ENCODE measurements at regions not wholly inside any gene's neighbourhood (a gene's known extent, or its start where the extent isn't known, plus 50 kb on each side); places are given as distances from the start of the nearest gene placed in this dataset.

- POLR2A ChIA-PET = no interaction called here
- Histone ChIP-seq H3K9me3 (no peaks in the 10 kb centered on the region), H3K4me1 (ENCODE audit: control insufficient read depth in 1 of 2, insufficient read depth in 2 of 2, low read depth in 1 of 2, low read length in 1 of 2) (peaks cover 0 to 5% of the 10 kb centered on the region in 2 experiments; a peak in 2 of 4 replicates), H3K9me2 (no peaks in the 10 kb centered on the region), H3K4me3 (ENCODE audit: low read depth in 2 of 2, low read length in 1 of 2) (no peak overlapping the region), H3K79me2 (ENCODE audit: insufficient read depth) (no peaks in the 10 kb centered on the region; the same call in 1 of the 2 replicates), H3K9ac (no peak overlapping the region), H3K27me3 (ENCODE audit: insufficient read depth) (no peaks in the 10 kb centered on the region), H3F3A (replicated peaks; ENCODE audit: insufficient read depth) (no peaks in the 10 kb centered on the region), H4K20me1 (ENCODE audit: insufficient read depth) (no peaks in the 10 kb centered on the region), H3K4me2 (no peak overlapping the region), H3K36me3 (replicated peaks in 1 of 2; ENCODE audit: control insufficient read depth in 1 of 2, insufficient read depth in 2 of 2, low read length in 1 of 2) (peaks cover 9 to 21% of the 10 kb centered on the region in 2 experiments), H3K27ac (ENCODE audit: low read depth in 2 of 2, low read length in 1 of 2) (no peak overlapping the region), H2AFZ (ENCODE audit: low read depth) (no peak overlapping the region)
- TF ChIP-seq ZBTB33 (IDR thresholded peaks at IDR 0.05; ENCODE audit: borderline replicate concordance, low read depth) (no peak), GATA2 (CRISPR knock-in tag; IDR thresholded peaks at IDR 0.05) (no peak)
- CTCF ChIA-PET = no interaction called here
- DNase-seq = no peak
- WGBS (ENCODE audit: low lambda C conversion rate) = 86% methylated on average over 6 of the region's 6 CpGs
These were observed 102.3 kb upstream of the NUDT6 start for GRCh38 chr4:123024710-123025109.

GRCh38 chr4:123025398-123025797, 103.0 kb upstream of the NUDT6 start:
- TF ChIP-seq GABPA (IDR thresholded peaks at IDR 0.05; ENCODE audit: low read depth) = no peak
- no peak for TF ChIP-seq NFIC (IDR thresholded peaks at IDR 0.05; ENCODE audit: borderline replicate concordance)
- TF ChIP-seq FOXJ3 (CRISPR knock-in tag; IDR thresholded peaks at IDR 0.05) = no peak
- no peak for TF ChIP-seq IRF3 (IDR thresholded peaks at IDR 0.05; ENCODE audit: low read depth, low read length)
- no peak for TF ChIP-seq YY1 (IDR thresholded peaks at IDR 0.05; ENCODE audit: low read depth)
- TF ChIP-seq MAX (IDR thresholded peaks at IDR 0.05; ENCODE audit: low read depth) = no peak
- TF ChIP-seq RFX5 (IDR thresholded peaks at IDR 0.05; ENCODE audit: low read length) = no peak
- TF ChIP-seq RAD21 (IDR thresholded peaks at IDR 0.05; ENCODE audit: low read length) = no peak
- no peak for TF ChIP-seq ELF1 (IDR thresholded peaks at IDR 0.05)
- TF ChIP-seq TAF1 (IDR thresholded peaks at IDR 0.05; ENCODE audit: borderline replicate concordance, low read depth, low read length) = no peak
- TF ChIP-seq POLR2AphosphoS5 (IDR thresholded peaks at IDR 0.05; ENCODE audit: low read depth, low read length) = no peak
- no peak for TF ChIP-seq CHD2 (IDR thresholded peaks at IDR 0.05; ENCODE audit: low read length, partially characterized antibody)
- TF ChIP-seq TCF12 (IDR thresholded peaks at IDR 0.05) = no peak
- TF ChIP-seq SIN3A (IDR thresholded peaks at IDR 0.05; ENCODE audit: borderline replicate concordance, low read depth, low read length) = no peak
- TF ChIP-seq JUND (IDR thresholded peaks at IDR 0.05) = no peak
- TF ChIP-seq USF1 (IDR thresholded peaks at IDR 0.05; ENCODE audit: borderline replicate concordance, low read depth) = no peak
- no peak overlapping the region for H3K27ac ChIP-seq (ENCODE audit: low read depth in 2 of 2, low read length in 1 of 2)
- no peak overlapping the region for H3K4me2 ChIP-seq

More at GRCh38 chr4:123025398-123025797, 103.0 kb upstream of the NUDT6 start:
- no peaks in the 10 kb centered on the region; the same call in 1 of the 2 replicates for H3K79me2 ChIP-seq (ENCODE audit: insufficient read depth)
- 89% methylated on average over 4 of the region's 4 CpGs for WGBS (ENCODE audit: low lambda C conversion rate)
- H3K9me3 ChIP-seq = no peaks in the 10 kb centered on the region
- H4K20me1 ChIP-seq (ENCODE audit: insufficient read depth) = no peaks in the 10 kb centered on the region
- no peaks in the 10 kb centered on the region for H3K27me3 ChIP-seq (ENCODE audit: insufficient read depth)
- H3K9ac ChIP-seq = no peak overlapping the region
- H3K4me1 ChIP-seq (ENCODE audit: control insufficient read depth in 1 of 2, insufficient read depth in 2 of 2, low read depth in 1 of 2, low read length in 1 of 2) = peaks cover 0 to 5% of the 10 kb centered on the region in 2 experiments; a peak in 2 of 4 replicates
- ChIA-PET POLR2A (no interaction called here), CTCF (no interaction called here)
- peaks cover 9 to 26% of the 10 kb centered on the region in 2 experiments for H3K36me3 ChIP-seq (replicated peaks in 1 of 2; ENCODE audit: control insufficient read depth in 1 of 2, insufficient read depth in 2 of 2, low read length in 1 of 2)
- no peak overlapping the region for H2AFZ ChIP-seq (ENCODE audit: low read depth)
- DNase-seq = no peak
- no peaks in the 10 kb centered on the region for H3K9me2 ChIP-seq
- H3F3A ChIP-seq (replicated peaks; ENCODE audit: insufficient read depth) = no peaks in the 10 kb centered on the region
- H3K4me3 ChIP-seq (ENCODE audit: low read depth in 2 of 2, low read length in 1 of 2) = no peak overlapping the region

Data from SK-N-SH (cell line).